Duodenal mucosa (tissue), 2 donors: ENCODE measurements at regions not wholly inside any gene's neighbourhood (a gene's known extent, or its start where the extent isn't known, plus 50 kb on each side); places are given as distances from the start of the nearest gene placed in this dataset.

Source experiments
- H3K27ac ChIP-seq: one replicate; pipeline ENCODE4 v1.7.0; 2013; ENCODE audit warnings: low read depth, low read length
- H3K27me3 ChIP-seq, 2 donors: one replicate each; pipeline ENCODE4 v1.7.0; 2013; ENCODE audit warnings: low read length in 2 of 2, control low read depth in 1 of 2; ENCODE audit not compliant: insufficient read depth in 2 of 2, control insufficient read depth in 1 of 2
- H3K36me3 ChIP-seq, 2 donors: one replicate each; pipeline ENCODE4 v1.7.0; 2013; ENCODE audit warnings: low read length in 2 of 2, control low read depth in 1 of 2; ENCODE audit not compliant: insufficient read depth in 2 of 2, control insufficient read depth in 1 of 2
- H3K4me1 ChIP-seq, 2 donors: one replicate each; pipeline ENCODE4 v1.7.0; 2013; ENCODE audit warnings: low read length in 2 of 2, control low read depth in 1 of 2; ENCODE audit not compliant: insufficient read depth in 2 of 2, control insufficient read depth in 1 of 2
- H3K4me3 ChIP-seq, 2 donors: one replicate each; pipeline ENCODE4 v1.7.0; 2013; ENCODE audit warnings: low read length in 2 of 2, low read depth in 1 of 2
- H3K9ac ChIP-seq, 2 donors: one replicate each; pipeline ENCODE4 v1.7.0; 2013; ENCODE audit warnings: low read length in 2 of 2, low read depth in 1 of 2
- H3K9me3 ChIP-seq, 2 donors: one replicate each; pipeline ENCODE4 v1.7.0; 2013; ENCODE audit warnings: low read length in 2 of 2, control low read depth in 1 of 2; ENCODE audit not compliant: control insufficient read depth in 1 of 2

GRCh38 chr5:124089578-124089977, 577.6 kb downstream of the CSNK1G3 start:
- H3K9ac ChIP-seq: no peak overlapping the region
- H3K36me3 ChIP-seq: no peaks in the 10 kb centered on the region
- no peaks in the 10 kb centered on the region for H3K4me1 ChIP-seq
- H3K27ac ChIP-seq: no peak overlapping the region
- no peaks in the 10 kb centered on the region for H3K9me3 ChIP-seq
- H3K27me3 ChIP-seq: no peaks in the 10 kb centered on the region
- H3K4me3 ChIP-seq: no peak overlapping the region

GRCh38 chr5:124088289-124089032, 576.5 kb downstream of the CSNK1G3 start:
- no peak overlapping the region for H3K9ac ChIP-seq
- H3K9me3 ChIP-seq: no peaks in the 10 kb centered on the region
- no peak overlapping the region for H3K27ac ChIP-seq
- no peaks in the 10 kb centered on the region for H3K4me1 ChIP-seq
- H3K27me3 ChIP-seq: no peaks in the 10 kb centered on the region
- no peaks in the 10 kb centered on the region for H3K36me3 ChIP-seq
- no peak overlapping the region for H3K4me3 ChIP-seq

- H3K9ac ChIP-seq: no peak overlapping the region
- no peaks in the 10 kb centered on the region for H3K36me3 ChIP-seq
- H3K27ac ChIP-seq: no peak overlapping the region
- H3K4me1 ChIP-seq: no peaks in the 10 kb centered on the region
- no peaks in the 10 kb centered on the region for H3K9me3 ChIP-seq
- H3K27me3 ChIP-seq: no peaks in the 10 kb centered on the region
- no peak overlapping the region for H3K4me3 ChIP-seq
Observed at GRCh38 chr5:124087752-124088151, 575.8 kb downstream of the CSNK1G3 start.

GRCh38 chr5:124080256-124080655, 568.3 kb downstream of the CSNK1G3 start:
- no peaks in the 10 kb centered on the region for H3K36me3 ChIP-seq
- no peak overlapping the region for H3K27ac ChIP-seq
- H3K9me3 ChIP-seq: no peaks in the 10 kb centered on the region
- no peak overlapping the region for H3K9ac ChIP-seq
- no peak overlapping the region for H3K4me3 ChIP-seq
- H3K4me1 ChIP-seq: no peaks in the 10 kb centered on the region
- H3K27me3 ChIP-seq: no peaks in the 10 kb centered on the region

GRCh38 chr5:124079062-124079461, 567.1 kb downstream of the CSNK1G3 start:
- Histone ChIP-seq H3K27me3 (no peaks in the 10 kb centered on the region), H3K9ac (no peak overlapping the region), H3K4me3 (no peak overlapping the region), H3K9me3 (no peaks in the 10 kb centered on the region), H3K27ac (no peak overlapping the region), H3K4me1 (no peaks in the 10 kb centered on the region), H3K36me3 (no peaks in the 10 kb centered on the region)

GRCh38 chr5:124074500-124074899, 562.5 kb downstream of the CSNK1G3 start:
- Histone ChIP-seq H3K4me1 (no peaks in the 10 kb centered on the region), H3K36me3 (no peaks in the 10 kb centered on the region), H3K27me3 (no peaks in the 10 kb centered on the region), H3K27ac (no peak overlapping the region), H3K4me3 (no peak overlapping the region), H3K9me3 (no peaks in the 10 kb centered on the region), H3K9ac (no peak overlapping the region)

- no peaks in the 10 kb centered on the region for H3K9me3 ChIP-seq
- H3K4me1 ChIP-seq: no peaks in the 10 kb centered on the region
- no peak overlapping the region for H3K4me3 ChIP-seq
- H3K27me3 ChIP-seq: no peaks in the 10 kb centered on the region
- no peak overlapping the region for H3K9ac ChIP-seq
- H3K27ac ChIP-seq: no peak overlapping the region
- no peaks in the 10 kb centered on the region for H3K36me3 ChIP-seq
Observed at GRCh38 chr5:124072570-124072969, 560.6 kb downstream of the CSNK1G3 start.

GRCh38 chr5:124071039-124071438, 559.1 kb downstream of the CSNK1G3 start:
- Histone ChIP-seq H3K4me3 (no peak overlapping the region), H3K27ac (no peak overlapping the region), H3K36me3 (no peaks in the 10 kb centered on the region), H3K9ac (no peak overlapping the region), H3K27me3 (no peaks in the 10 kb centered on the region), H3K9me3 (no peaks in the 10 kb centered on the region), H3K4me1 (no peaks in the 10 kb centered on the region)

- H3K4me3 ChIP-seq: no peak overlapping the region
- no peaks in the 10 kb centered on the region for H3K4me1 ChIP-seq
- H3K9ac ChIP-seq: no peak overlapping the region
- no peak overlapping the region for H3K27ac ChIP-seq
- H3K27me3 ChIP-seq: no peaks in the 10 kb centered on the region
- H3K9me3 ChIP-seq: no peaks in the 10 kb centered on the region
- H3K36me3 ChIP-seq: no peaks in the 10 kb centered on the region
Observed at GRCh38 chr5:124065508-124065907, 553.5 kb downstream of the CSNK1G3 start.

- H3K36me3 ChIP-seq: no peaks in the 10 kb centered on the region
- no peaks in the 10 kb centered on the region for H3K4me1 ChIP-seq
- H3K27ac ChIP-seq: no peak overlapping the region
- no peaks in the 10 kb centered on the region for H3K27me3 ChIP-seq
- no peaks in the 10 kb centered on the region for H3K9me3 ChIP-seq
- no peak overlapping the region for H3K4me3 ChIP-seq
- H3K9ac ChIP-seq: no peak overlapping the region
Observed at GRCh38 chr5:124064956-124065355, 553.0 kb downstream of the CSNK1G3 start.
